Keratinocyte (primary cell): ENCODE measurements at regions not wholly inside any gene's neighbourhood (a gene's known extent, or its start where the extent isn't known, plus 50 kb on each side); places are given as distances from the start of the nearest gene placed in this dataset.

Source experiments
- DNase-seq: peaks from one replicate; pipeline ENCODE4 v3.0.0-alpha.2; 2011; ENCODE audit warnings: low read depth, missing footprints, low spot score
- FAIRE-seq: peaks from 2 replicates; lab custom pipeline; 2011; peaks lifted over from hg19 to GRCh38; lab: Jason Lieb, UNC
- H2AFZ ChIP-seq: 2 replicates; pipeline ENCODE4 v1.6.0; 2012; ENCODE audit warnings: low read length, control low read depth, inconsistent platforms; ENCODE audit not compliant: control insufficient read depth
- H3K27ac ChIP-seq: 2 replicates; pipeline ENCODE4 v1.5.1; 2011; ENCODE audit warnings: low read length; ENCODE audit not compliant: control insufficient read depth, insufficient read depth
- H3K27me3 ChIP-seq: 3 replicates; pipeline ENCODE4 v1.6.0; 2011; ENCODE audit warnings: low read length; ENCODE audit not compliant: control insufficient read depth, insufficient read depth; ENCODE audit errors: extremely low read depth
- H3K36me3 ChIP-seq, 2 experiments: 2 replicates in 1 of 2; 3 replicates in 1 of 2; pipeline ENCODE4 v1.5.1; 2011; ENCODE audit warnings: low read length in 2 of 2, mild to moderate bottlenecking in 1 of 2; ENCODE audit not compliant: control insufficient read depth in 2 of 2, insufficient read depth in 2 of 2; ENCODE audit errors: extremely low read depth in 1 of 2
- H3K4me1 ChIP-seq: 3 replicates; pipeline ENCODE4 v1.5.1; 2011; ENCODE audit warnings: low read length; ENCODE audit not compliant: control insufficient read depth, insufficient read depth; ENCODE audit errors: extremely low read depth
- H3K4me2 ChIP-seq: 3 replicates; pipeline ENCODE4 v1.6.0; 2011; ENCODE audit warnings: low read depth, low read length; ENCODE audit not compliant: control insufficient read depth, insufficient read depth; ENCODE audit errors: extremely low read depth
- H3K4me3 ChIP-seq, 3 experiments: fragments of 200-600 bp in 1 of 3; sonication (generic) in 1 of 3; 2 replicates in 2 of 3; 3 replicates in 1 of 3; pipeline ENCODE4 v1.5.1; 2011 to 2016; ENCODE audit warnings: low read length in 3 of 3, mild to moderate bottlenecking in 3 of 3, control low read depth in 2 of 3, inconsistent platforms in 1 of 3, low read depth in 1 of 3, mixed read lengths in 1 of 3, mixed run types in 1 of 3, moderate library complexity in 1 of 3; ENCODE audit not compliant: control insufficient read depth in 2 of 3, insufficient read depth in 2 of 3; ENCODE audit errors: extremely low read depth in 1 of 3
- H3K79me2 ChIP-seq: 2 replicates; pipeline ENCODE4 v1.6.0; 2012; ENCODE audit warnings: low read length; ENCODE audit not compliant: control insufficient read depth, insufficient read depth
- H3K9ac ChIP-seq: 3 replicates; pipeline ENCODE4 v1.6.0; 2011; ENCODE audit warnings: low read length; ENCODE audit not compliant: control insufficient read depth, insufficient read depth; ENCODE audit errors: extremely low read depth
- H3K9me1 ChIP-seq: 3 replicates; pipeline ENCODE4 v1.6.0; 2011; ENCODE audit warnings: low read length; ENCODE audit not compliant: control insufficient read depth, insufficient read depth; ENCODE audit errors: extremely low read depth
- H3K9me3 ChIP-seq: 2 replicates; pipeline ENCODE4 v1.5.1; 2012; ENCODE audit warnings: low read depth, low read length; ENCODE audit not compliant: control insufficient read depth
- H4K20me1 ChIP-seq: 3 replicates; pipeline ENCODE4 v1.6.0; 2011; ENCODE audit warnings: low read length; ENCODE audit not compliant: control insufficient read depth, insufficient read depth; ENCODE audit errors: extremely low read depth
- EZH2 ChIP-seq: IDR thresholded peaks from one replicate; pipeline ENCODE4 v1.6.1; 2012; ENCODE audit warnings: inconsistent platforms, mild to moderate bottlenecking, low read length, moderate library complexity
- dilution Hi-C: fragments of 300-500 bp; cut with MboI; formaldehyde crosslinking; loops from one replicate; pipeline ENCODE4 v1.7.0; 2020; ENCODE audit warnings: low sequenced_read_pairs; ENCODE audit not compliant: extremely low pct_ligation_motif_present
- TF ChIP-seq, protein P1 (sequence below), 3 experiments: IDR thresholded peaks in 1 of 3; conservative IDR thresholded peaks in 1 of 3; optimal IDR thresholded peaks in 1 of 3; 2 replicates in 2 of 3; 3 replicates in 1 of 3; pipeline versions ENCODE3 to v1.5.1; 2011; ENCODE audit warnings: low read length in 3 of 3, mild to moderate bottlenecking in 3 of 3, moderate library complexity in 2 of 3, control low read depth in 1 of 3, inconsistent platforms in 1 of 3; ENCODE audit not compliant: insufficient read depth in 2 of 3; ENCODE audit errors: extremely low read depth in 1 of 3

GRCh38 chr6:27688014-27688586 is 215.2 kb upstream of the ZNF184 start:
- Histone ChIP-seq H3K27ac (peak overlapping the region; percentile 23), H3K36me3 (no peaks in the 10 kb centered on the region), H3K9me3 (no peaks in the 10 kb centered on the region), H3K4me1 (peaks cover 10% of the 10 kb centered on the region), H3K4me3 (peak overlapping the region; percentile 53 to 81 (median 77)), H3K4me2 (peak overlapping the region; percentile 62), H3K9ac (peak overlapping the region; percentile 55), H3K27me3 (no peaks in the 10 kb centered on the region), H2AFZ (peak overlapping the region; percentile 98), H3K9me1 (no peaks in the 10 kb centered on the region), H3K79me2 (no peaks in the 10 kb centered on the region), H4K20me1 (no peaks in the 10 kb centered on the region)
- FAIRE-seq (peak; percentile 43), DNase-seq (peak; percentile 88)
- dilution Hi-C loops = no loop called here
- TF ChIP-seq EZH2 = no peak
- TF ChIP-seq, protein P1, sequence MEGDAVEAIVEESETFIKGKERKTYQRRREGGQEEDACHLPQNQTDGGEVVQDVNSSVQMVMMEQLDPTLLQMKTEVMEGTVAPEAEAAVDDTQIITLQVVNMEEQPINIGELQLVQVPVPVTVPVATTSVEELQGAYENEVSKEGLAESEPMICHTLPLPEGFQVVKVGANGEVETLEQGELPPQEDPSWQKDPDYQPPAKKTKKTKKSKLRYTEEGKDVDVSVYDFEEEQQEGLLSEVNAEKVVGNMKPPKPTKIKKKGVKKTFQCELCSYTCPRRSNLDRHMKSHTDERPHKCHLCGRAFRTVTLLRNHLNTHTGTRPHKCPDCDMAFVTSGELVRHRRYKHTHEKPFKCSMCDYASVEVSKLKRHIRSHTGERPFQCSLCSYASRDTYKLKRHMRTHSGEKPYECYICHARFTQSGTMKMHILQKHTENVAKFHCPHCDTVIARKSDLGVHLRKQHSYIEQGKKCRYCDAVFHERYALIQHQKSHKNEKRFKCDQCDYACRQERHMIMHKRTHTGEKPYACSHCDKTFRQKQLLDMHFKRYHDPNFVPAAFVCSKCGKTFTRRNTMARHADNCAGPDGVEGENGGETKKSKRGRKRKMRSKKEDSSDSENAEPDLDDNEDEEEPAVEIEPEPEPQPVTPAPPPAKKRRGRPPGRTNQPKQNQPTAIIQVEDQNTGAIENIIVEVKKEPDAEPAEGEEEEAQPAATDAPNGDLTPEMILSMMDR (optimal IDR thresholded peaks at IDR 0.05 in 1 of 3, IDR thresholded peaks at IDR 0.05 in 1 of 3, conservative IDR thresholded peaks at IDR 0.05 in 1 of 3; ENCODE audit: extremely low read depth in 1 of 3, insufficient read depth in 2 of 3, low read length in 3 of 3) = no peak

DNA sequence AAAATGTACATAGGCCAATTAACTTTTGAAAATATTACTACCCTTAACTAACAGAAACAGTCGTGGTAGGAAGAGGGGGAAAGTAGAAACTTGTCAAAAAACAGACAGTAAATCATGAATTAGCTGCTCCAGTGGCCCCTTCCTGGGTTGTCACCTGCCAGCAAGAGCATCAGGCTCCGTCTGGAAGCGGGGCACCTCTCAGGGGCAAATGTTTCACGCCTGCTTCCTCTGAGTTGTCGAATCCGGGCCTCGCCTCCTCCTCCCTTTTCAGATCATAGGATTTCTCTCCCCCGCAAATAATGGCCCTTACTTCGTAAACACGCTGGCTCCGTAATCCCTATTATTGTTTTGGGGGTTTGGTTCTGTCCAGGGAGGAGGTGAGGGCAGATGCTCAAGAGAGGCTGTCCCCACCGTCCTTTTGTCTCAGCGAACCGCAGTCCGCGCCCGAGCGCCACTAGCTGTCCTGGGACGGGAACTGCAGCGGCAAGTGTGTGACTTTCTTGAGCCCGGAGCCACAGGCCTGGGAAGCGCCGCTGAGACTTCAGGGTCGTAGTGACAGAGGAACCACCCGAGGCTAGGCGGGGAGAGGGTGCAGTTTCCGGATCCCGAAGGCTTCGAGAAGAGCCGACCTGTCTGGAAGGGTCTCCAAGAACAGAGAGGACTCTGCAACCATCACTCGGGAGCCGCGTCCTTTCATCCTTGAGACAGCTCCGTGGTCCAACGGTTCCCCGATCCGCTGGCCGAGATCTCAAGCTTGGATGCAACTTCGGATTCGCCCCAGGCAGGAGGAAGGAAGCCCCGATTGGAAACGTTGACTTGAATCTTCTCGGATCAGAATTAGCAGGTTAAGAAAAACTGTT is 214.5 kb upstream of the ZNF184 start:
- no peaks in the 10 kb centered on the region for H3K36me3 ChIP-seq
- H4K20me1 ChIP-seq = no peaks in the 10 kb centered on the region
- no peak for DNase-seq
- H3K9me1 ChIP-seq = no peaks in the 10 kb centered on the region
- H3K4me3 ChIP-seq = peak overlapping the region; percentile 53 to 81 (median 77)
- H3K9ac ChIP-seq = peak overlapping the region; percentile 55
- H3K27ac ChIP-seq = peak overlapping the region; percentile 23
- H3K9me3 ChIP-seq = no peaks in the 10 kb centered on the region
- H3K4me1 ChIP-seq = peaks cover 10% of the 10 kb centered on the region
- H3K79me2 ChIP-seq = no peaks in the 10 kb centered on the region
- FAIRE-seq = no peak
- dilution Hi-C loops = no loop called here
- no peaks in the 10 kb centered on the region for H3K27me3 ChIP-seq
- TF ChIP-seq, protein P1 (optimal IDR thresholded peaks at IDR 0.05 in 1 of 3, IDR thresholded peaks at IDR 0.05 in 1 of 3, conservative IDR thresholded peaks at IDR 0.05 in 1 of 3; ENCODE audit: extremely low read depth in 1 of 3, insufficient read depth in 2 of 3, low read length in 3 of 3) = peak; percentile 76 to 84 (median 81)
- no peak for TF ChIP-seq EZH2
- peak overlapping the region; percentile 62 for H3K4me2 ChIP-seq
- H2AFZ ChIP-seq = peak overlapping the region; percentile 98
